HG03442 (cell line): ENCODE measurements at regions not wholly inside any gene's neighbourhood (a gene's known extent, or its start where the extent isn't known, plus 50 kb on each side); places are given as distances from the start of the nearest gene placed in this dataset.

ENCODE experiments used
- ATAC-seq: cut with Tn5 transposase; IDR thresholded peaks from one replicate; pipeline ENCODE4 v1.9.1; 2021; ENCODE audit warnings: mild to moderate bottlenecking, moderate library complexity; ENCODE audit not compliant: unreplicated experiment

DNA sequence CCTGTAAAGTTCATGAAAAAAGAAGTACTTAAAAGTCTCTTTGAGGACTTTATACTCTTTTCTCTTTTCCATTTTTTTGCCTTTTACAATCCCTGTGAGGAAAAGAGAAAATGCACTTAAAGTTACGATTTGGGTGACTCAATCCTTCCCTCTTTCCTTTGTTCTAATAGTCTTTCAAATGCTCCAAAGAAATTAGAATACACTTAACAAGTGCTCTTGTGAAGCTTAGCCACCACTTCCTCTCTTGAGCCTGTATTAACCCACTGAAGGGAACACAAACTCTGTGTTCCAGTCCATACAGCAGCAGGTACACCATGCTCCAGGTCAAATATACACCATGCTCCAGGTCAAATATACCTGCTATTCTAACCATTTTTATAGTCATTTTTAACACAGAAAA lies 581.1 kb upstream of the MGAT4C start:
- no peak for ATAC-seq

- ATAC-seq: no peak
These were observed 578.0 kb upstream of the MGAT4C start for GRCh38 chr12:86834217-86834616.

DNA sequence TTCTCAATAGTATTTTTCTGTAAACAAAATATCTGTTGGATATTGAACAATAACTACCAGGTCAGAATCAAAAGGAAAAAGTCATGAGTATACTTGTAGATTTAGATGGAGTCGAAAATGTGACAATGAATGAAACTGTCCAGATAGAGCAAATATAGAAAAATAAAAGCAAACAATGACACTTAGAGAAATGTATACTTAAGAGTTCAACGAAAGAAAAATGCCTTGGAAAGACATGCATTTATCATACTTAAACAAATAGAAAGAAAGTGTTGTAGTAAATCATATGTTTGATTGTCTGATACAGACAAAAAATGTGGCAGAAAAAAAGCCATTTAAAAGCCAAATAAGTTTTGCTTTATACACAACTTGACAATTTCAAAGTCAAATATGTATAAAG lies 571.2 kb upstream of the MGAT4C start:
- ATAC-seq: no peak

- no peak for ATAC-seq
These were observed 569.9 kb upstream of the MGAT4C start for GRCh38 chr12:86826051-86826450.

GRCh38 chr12:86801439-86801838 lies 545.2 kb upstream of the MGAT4C start:
- no peak for ATAC-seq

GRCh38 chr12:86799616-86800015 lies 543.4 kb upstream of the MGAT4C start:
- no peak for ATAC-seq

DNA sequence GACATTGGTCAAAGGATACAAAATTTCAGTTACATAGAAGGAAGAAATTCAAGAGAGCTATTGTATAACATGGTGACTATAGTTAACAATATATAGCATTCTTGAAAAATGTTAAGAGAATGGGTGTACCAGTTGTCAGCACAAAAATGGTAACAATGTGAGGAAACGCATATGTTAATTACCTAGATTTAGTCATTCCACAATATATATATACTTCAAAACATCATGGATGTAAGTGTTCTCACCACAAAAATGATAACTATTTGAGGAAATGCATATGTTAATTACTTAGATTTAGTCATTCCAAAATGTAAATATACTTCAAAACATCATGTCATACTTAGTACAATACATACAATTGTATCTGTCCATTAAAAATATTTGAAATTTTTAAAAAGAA lies 540.4 kb upstream of the MGAT4C start:
- ATAC-seq: no peak

DNA sequence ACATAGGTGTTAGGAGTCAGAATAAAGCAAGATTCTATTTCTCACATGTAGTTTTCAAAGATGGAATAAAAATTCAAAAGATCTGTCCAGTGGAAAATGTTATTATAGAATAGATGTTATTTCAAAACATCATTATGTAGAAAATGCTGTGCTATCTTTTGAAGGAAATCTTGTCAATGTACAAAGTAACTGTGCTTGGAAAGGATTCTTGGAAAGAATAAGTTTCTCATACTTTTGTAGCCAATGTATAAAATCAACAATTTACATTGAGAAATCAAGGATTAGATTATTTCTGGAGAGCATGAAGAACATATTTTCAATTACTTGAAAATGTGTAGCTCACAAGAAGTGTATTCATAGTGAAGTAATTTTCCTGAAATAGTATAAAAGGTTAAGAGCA lies 532.5 kb upstream of the MGAT4C start:
- ATAC-seq: no peak

DNA sequence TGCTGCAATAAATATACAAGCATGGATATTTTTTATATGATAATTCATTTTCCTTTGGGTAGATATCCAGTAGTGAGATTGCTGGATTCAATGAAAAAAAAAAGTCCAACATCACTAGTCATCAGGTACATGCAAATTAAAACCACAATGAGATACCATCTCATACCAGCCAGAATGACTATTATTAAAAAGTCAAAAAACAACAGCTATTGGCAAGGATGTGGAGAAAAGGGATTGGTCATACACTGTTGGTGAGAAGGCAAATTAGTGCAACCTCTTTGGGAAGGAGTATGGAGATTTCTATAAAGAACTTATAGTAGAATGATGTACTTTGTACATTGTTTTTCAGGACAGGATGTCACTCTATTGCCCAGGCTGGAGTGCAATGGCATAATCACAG lies 531.2 kb upstream of the MGAT4C start:
- ATAC-seq: no peak

- ATAC-seq: no peak
These were observed 521.1 kb upstream of the MGAT4C start for GRCh38 chr12:86777325-86777724.

DNA sequence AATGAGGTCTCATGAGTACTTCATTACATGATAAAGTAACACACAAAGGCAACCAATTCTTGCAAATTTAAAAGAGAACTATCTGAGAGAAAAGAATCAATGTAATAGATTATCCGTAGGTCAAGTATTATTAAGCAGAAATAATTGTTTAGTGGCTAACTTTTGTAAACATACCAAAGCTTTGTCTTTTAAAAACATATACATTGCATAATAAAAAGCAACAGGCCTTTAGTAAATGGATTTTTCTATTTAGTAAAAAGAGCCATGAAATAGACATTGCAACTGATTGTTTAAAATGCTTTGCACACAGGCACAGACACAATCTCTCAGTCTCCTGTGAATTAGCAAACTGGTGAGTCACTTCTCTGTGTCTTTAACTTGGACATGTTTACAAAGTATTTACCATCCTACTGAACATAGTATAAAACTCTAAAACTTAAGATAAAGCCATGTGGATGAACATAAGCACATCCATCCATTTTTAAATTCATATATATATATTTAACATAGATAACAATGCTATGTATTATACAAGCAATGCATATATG lies 518.7 kb upstream of the MGAT4C start:
- ATAC-seq: no peak

- ATAC-seq: no peak
These were observed 516.5 kb upstream of the MGAT4C start for GRCh38 chr12:86772696-86773095.

DNA sequence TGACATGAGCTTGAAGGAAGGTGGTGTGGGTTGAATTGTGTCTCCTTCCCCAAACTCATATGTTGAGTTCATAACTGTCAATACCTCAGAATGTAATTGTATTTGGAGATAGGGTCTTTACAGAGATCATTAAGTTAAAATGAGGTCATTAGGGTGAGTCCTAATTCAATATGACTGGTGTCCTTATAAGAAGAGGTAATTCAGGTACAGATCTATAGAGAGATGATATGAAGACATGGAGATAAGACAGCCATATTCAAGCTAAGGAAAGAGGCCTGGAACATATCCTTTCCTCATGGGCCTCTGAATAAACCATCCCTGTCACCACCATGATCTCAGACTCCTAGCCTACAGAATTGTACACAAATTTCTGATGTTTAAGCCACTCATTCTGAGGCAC lies 514.7 kb upstream of the MGAT4C start:
- ATAC-seq: no peak

GRCh38 chr12:86748894-86749293 lies 492.7 kb upstream of the MGAT4C start:
- no peak for ATAC-seq

GRCh38 chr12:86744547-86745212 lies 488.5 kb upstream of the MGAT4C start:
- ATAC-seq: no peak

DNA sequence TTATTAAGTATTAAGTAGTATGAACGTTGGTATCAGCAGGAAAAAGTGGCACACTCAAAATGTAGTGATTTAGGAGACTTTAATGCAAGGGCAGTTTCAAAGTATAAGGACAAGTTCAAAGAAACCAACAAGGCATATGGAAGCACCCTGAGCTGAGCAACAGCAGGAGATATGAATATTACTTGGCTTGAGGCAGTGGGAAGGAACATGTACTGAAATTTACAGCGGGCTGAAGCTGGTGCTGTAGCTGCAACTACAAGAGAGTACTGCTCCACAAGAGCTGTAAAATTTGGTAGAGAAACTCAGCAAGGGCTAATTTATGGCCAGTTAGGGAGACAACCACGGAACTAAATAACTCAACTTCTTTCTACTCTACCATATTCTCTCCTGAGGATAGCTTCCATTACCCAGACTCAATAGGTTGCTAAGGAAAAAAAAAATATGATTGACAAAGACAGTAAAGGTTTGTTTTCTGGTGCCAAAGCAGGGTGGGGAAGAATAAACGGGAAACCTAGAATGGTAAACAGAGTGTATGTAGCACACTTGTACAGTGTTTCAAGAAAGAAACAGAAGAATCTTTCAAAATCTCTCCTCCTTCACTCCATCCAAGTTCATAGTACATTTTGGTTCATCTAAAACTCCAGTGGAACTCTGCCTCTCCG lies 487.8 kb upstream of the MGAT4C start:
- ATAC-seq: no peak

DNA sequence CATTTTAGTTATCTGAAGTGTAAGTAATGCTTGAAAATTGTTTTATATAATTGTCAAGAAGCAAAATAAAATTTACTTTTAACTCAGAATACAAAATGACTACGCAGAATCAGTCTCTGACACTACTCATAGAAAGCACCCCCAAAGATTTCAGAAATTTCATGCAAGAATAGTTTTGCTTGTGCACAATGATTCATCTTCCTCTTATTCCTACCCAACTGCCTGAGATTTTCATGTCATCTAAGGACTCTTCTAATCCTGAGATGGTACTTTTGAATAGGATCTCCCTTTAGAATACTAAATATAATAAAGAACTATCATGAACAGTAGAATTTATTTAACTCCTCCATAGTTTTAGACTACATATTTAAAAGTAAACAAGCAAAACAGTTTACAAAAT lies 485.3 kb upstream of the MGAT4C start:
- no peak for ATAC-seq

DNA sequence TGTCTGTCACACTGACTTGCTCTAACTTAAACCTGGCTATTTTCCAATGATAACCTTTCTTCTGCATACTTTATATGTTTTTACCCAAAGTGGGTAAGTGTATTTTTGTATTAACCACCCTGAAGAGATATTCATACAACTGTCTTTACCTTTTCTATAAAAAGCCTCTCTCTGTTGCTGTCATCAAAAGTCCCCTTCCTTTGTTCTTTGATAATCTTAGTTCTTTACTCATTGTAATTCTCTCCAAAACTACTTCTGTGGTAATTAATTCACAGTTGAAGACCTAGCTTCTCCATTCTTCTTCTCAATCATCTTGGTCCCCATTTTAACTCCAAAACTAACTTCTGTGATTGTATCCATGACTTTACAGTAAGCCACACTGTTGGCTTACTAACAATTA lies 479.7 kb upstream of the MGAT4C start:
- peak; percentile 68 for ATAC-seq

DNA sequence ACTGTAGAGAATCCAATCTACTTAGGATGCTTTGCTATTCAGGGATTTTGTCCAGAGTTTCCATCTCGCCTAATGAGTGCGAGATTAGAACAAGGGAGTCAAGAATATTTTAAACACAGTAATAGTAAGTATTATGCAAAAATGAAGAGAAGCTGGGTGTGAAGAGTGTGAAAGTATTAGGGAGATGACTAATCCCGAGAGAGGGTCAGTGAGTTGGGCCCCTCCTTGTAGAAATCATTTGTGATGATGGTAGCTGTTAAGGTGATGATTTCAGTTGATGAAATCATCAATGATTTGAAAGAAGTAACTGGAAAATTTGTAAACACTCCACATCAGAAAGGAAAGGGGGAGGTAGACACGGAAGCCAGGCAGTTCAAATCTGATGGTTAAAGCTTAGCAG lies 478.9 kb upstream of the MGAT4C start:
- ATAC-seq: no peak

GRCh38 chr12:86730233-86730632 lies 474.0 kb upstream of the MGAT4C start:
- ATAC-seq: no peak

DNA sequence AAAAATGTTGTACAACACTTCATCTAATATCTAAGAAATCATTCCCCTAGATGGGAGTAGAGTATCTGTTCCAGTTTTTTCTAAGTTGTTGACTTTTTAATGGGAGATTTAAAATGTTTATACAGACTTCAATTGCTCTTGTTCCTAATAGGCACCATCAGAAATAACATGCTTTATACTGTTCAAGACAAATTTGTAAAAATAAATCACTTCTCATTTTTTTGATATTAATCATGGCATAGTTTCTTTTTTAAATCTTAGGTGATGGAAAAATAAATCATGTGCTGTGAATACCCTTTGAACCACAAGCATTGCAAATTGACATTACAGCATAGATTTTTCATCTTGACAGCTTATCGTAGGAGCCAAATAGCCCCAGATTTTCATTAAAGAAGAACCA lies 473.5 kb upstream of the MGAT4C start:
- no peak for ATAC-seq

GRCh38 chr12:86727160-86727559 lies 471.0 kb upstream of the MGAT4C start:
- ATAC-seq: no peak

- ATAC-seq: no peak
These were observed 468.5 kb upstream of the MGAT4C start for GRCh38 chr12:86724716-86725115.
